ENCODE measurements at regions not wholly inside any gene's neighbourhood (a gene's known extent, or its start where the extent isn't known, plus 50 kb on each side); places are given as distances from the start of the nearest gene placed in this dataset.
"Not testable (repeated sequence)": the region's sequence is repeated elsewhere in the genome, so short reads cannot be mapped to it uniquely, and the experiment has no call there.

DNA sequence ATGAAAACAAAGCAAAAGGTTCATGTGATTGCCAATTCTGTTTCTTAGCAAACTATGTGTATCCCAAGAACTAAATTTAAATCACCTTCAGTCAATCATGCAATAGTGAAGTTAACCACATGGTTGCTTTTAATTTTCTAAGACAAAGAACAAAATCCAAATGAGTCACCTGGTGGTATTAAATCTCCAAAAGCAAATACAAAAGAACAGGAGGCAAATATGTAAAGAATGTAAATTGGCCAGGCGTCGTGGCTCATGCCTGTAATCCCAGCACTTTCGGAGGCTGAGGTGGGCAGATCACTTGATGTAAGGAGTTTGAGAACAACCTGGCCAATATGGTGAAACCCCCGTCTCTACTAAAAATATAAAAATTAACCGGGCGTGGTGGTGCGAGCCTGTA is 54.2 kb upstream of the PIK3R4 start:
- Histone ChIP-seq H3K9me3 (ENCODE audit: control insufficient read depth in 2 of 2, low read length in 2 of 2) (no peaks in the 10 kb centered on the region), H3K27me3 (ENCODE audit: control insufficient read depth in 1 of 2, insufficient read depth in 2 of 2, low read length in 2 of 2) (no peaks in the 10 kb centered on the region), H3K4me1 (ENCODE audit: control insufficient read depth, insufficient read depth, low read length) (no peaks in the 10 kb centered on the region), H3K4me3 (ENCODE audit: low read length in 2 of 2) (no peak overlapping the region), H3K36me3 (ENCODE audit: control insufficient read depth in 2 of 2, insufficient read depth in 2 of 2, low read length in 2 of 2) (no peaks in the 10 kb centered on the region), H3K27ac (ENCODE audit: low read length) (no peak overlapping the region), H3K9ac (ENCODE audit: low read length in 2 of 2) (no peak overlapping the region)

DNA sequence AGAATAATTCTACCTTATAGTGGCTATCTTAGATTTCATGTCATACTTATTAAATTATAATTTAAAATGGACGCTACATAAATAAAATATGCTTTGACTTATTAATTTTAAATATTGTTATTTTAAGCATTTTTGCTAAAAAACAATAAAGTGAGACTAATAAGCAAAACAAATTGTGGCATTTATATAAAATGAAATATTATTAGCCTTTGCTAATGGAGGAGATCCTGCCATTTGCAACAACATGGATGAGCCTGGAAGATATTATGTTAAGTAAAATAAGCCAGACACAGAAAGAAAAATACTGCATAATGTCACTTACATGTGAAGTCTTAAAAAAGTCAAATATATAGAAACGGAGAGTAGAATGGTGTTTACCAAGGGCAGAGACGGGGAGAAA is 54.8 kb upstream of the PIK3R4 start:
- no peaks in the 10 kb centered on the region for H3K36me3 ChIP-seq (ENCODE audit: control insufficient read depth in 2 of 2, insufficient read depth in 2 of 2, low read length in 2 of 2)
- no peaks in the 10 kb centered on the region for H3K27me3 ChIP-seq (ENCODE audit: control insufficient read depth in 1 of 2, insufficient read depth in 2 of 2, low read length in 2 of 2)
- no peaks in the 10 kb centered on the region for H3K4me1 ChIP-seq (ENCODE audit: control insufficient read depth, insufficient read depth, low read length)
- no peak overlapping the region for H3K4me3 ChIP-seq (ENCODE audit: low read length in 2 of 2)
- H3K27ac ChIP-seq (ENCODE audit: low read length) = no peak overlapping the region
- H3K9me3 ChIP-seq (ENCODE audit: control insufficient read depth in 2 of 2, low read length in 2 of 2) = no peaks in the 10 kb centered on the region
- no peak overlapping the region for H3K9ac ChIP-seq (ENCODE audit: low read length in 2 of 2)

DNA sequence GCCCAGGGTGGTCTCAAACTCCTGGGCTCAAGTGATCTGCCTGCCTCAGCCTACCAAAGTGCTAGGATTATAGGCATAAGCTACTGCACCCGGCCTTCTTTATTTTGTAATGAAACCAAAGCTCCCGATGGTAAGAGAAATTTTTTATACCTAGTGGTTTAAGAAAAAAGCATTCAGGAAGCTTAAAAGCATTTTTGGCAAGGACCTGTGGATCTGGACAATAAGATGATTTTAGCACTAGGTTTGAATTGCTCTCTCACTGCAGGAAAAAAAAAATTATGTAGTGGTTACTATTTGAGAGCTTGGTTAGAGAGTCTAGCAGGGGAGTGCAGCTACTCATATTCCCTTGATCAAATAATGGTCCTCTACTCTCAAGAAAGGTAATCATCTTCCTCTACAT is 64.9 kb upstream of the PIK3R4 start:
- Histone ChIP-seq H3K9me3 (ENCODE audit: control insufficient read depth in 2 of 2, low read length in 2 of 2) (no peaks in the 10 kb centered on the region), H3K27me3 (ENCODE audit: control insufficient read depth in 1 of 2, insufficient read depth in 2 of 2, low read length in 2 of 2) (no peaks in the 10 kb centered on the region), H3K27ac (ENCODE audit: low read length) (peak overlapping the region; percentile 25), H3K4me3 (ENCODE audit: low read length in 2 of 2) (no peak overlapping the region), H3K9ac (ENCODE audit: low read length in 2 of 2) (no peak overlapping the region), H3K36me3 (ENCODE audit: control insufficient read depth in 2 of 2, insufficient read depth in 2 of 2, low read length in 2 of 2) (no peaks in the 10 kb centered on the region), H3K4me1 (ENCODE audit: control insufficient read depth, insufficient read depth, low read length) (peaks cover 4% of the 10 kb centered on the region)

DNA sequence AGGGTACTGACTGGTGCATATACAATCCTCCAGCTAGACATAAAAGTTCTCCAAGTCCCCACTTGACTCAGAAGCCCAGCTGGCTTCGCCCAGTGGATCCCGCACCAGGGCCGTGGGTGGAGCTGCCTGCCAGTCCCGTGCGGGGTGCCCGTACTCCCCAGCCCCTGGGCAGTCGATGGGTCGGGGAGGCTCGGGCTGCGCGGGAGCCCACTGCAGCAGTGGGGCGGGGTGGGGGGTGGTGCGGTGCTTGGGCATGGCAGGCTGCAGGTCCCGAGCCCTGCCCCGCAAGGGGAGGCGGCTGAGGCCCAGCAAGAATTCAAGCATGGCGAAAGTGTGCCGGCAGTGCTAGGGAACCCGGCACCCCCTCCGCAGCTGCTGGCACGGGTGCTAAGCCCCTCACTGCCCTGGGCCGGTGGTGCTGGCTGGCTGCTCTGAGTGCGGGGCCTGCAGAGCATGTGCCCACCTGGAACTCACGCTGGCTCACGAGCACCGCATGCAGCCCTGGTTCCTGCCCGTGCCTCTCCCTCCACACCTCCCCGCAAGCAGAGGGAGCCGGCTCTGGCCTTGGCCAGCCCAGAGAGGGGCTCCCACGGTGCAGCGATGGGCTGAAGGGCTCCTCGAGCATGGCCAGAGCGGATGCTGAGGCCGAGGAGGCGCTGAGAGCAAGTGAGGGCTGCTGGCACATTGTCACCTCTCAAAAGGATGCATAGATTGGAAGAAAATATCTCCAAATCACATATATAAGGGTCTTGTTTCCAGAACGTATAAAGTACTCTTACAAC is 68.3 kb upstream of the PIK3R4 start:
- Histone ChIP-seq H3K4me3 (ENCODE audit: low read length in 2 of 2) (no peak overlapping the region), H3K9me3 (ENCODE audit: control insufficient read depth in 2 of 2, low read length in 2 of 2) (no peaks in the 10 kb centered on the region), H3K36me3 (ENCODE audit: control insufficient read depth in 2 of 2, insufficient read depth in 2 of 2, low read length in 2 of 2) (no peaks in the 10 kb centered on the region), H3K4me1 (ENCODE audit: control insufficient read depth, insufficient read depth, low read length) (peaks cover 17% of the 10 kb centered on the region), H3K9ac (ENCODE audit: low read length in 2 of 2) (no peak overlapping the region), H3K27me3 (ENCODE audit: control insufficient read depth in 1 of 2, insufficient read depth in 2 of 2, low read length in 2 of 2) (no peaks in the 10 kb centered on the region), H3K27ac (ENCODE audit: low read length) (no peak overlapping the region)

DNA sequence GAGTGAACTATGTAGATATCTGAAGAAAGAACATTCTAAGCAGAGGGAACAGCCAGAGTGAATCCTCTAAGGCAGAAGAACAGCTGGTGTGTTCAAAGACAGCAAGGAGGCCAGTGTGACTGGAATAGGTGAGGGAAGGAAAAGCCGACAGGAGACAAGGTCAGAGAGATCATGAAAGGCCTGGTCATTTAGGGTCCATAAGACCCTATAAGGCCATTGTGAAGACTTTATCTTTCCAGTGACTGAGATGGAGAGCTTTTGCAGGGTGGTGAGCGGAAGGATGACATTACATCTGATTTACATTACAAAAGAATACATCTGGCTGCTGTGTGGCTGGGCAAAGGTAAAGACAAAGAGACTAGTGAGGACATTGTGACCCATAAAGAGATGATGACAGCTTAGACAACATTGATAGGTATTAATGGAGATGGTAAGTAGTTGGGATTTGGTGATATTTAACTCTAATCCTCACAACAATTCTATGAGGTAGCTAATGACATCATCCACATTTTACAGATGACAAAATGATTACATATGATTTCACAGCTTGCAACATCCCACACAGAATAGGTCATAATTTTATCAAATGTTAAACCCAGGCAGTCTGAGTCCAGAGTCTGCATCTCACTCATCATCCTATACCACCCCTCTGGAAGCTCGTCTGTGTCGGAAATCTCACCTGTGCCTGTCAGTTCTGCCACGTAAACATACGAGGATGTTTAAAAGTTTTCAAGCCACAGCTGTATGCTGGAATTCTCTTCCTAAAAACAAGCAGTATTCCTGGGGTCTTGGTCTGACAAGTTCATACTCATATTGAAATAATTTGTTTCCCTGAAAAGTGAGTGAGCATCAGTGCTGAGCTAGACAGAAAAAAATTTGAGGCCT is 70.2 kb upstream of the PIK3R4 start:
- no peak overlapping the region for H3K4me3 ChIP-seq (ENCODE audit: low read length in 2 of 2)
- H3K9ac ChIP-seq (ENCODE audit: low read length in 2 of 2) = no peak overlapping the region
- H3K4me1 ChIP-seq (ENCODE audit: control insufficient read depth, insufficient read depth, low read length) = peaks cover 16% of the 10 kb centered on the region
- no peaks in the 10 kb centered on the region for H3K9me3 ChIP-seq (ENCODE audit: control insufficient read depth in 2 of 2, low read length in 2 of 2)
- H3K36me3 ChIP-seq (ENCODE audit: control insufficient read depth in 2 of 2, insufficient read depth in 2 of 2, low read length in 2 of 2) = no peaks in the 10 kb centered on the region
- peak overlapping the region; percentile 0 for H3K27ac ChIP-seq (ENCODE audit: low read length)
- no peaks in the 10 kb centered on the region for H3K27me3 ChIP-seq (ENCODE audit: control insufficient read depth in 1 of 2, insufficient read depth in 2 of 2, low read length in 2 of 2)

DNA sequence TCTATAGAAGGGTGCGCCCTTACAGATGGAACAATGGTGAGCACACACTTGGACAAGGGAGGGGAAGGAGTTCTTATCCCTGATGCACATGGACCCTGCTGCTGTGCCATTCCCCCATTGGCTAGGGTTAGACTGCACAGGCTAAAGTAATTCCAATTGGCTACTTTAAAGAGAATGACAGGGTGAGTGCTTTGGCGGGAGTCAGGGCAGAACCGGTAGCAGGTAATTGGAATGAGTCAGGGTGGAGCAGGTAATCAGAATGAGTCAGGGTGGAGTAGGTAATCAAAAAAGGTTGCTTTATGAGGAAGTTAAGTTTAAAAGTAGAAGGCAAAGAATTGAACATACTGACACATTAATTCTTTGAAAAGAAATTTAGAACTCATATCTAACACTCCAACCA is 71.4 kb upstream of the PIK3R4 start:
- H3K4me1 ChIP-seq (ENCODE audit: control insufficient read depth, insufficient read depth, low read length) = peaks cover 16% of the 10 kb centered on the region
- H3K4me3 ChIP-seq (ENCODE audit: low read length in 2 of 2); H3K27me3 ChIP-seq (ENCODE audit: control insufficient read depth in 1 of 2, insufficient read depth in 2 of 2, low read length in 2 of 2); H3K9me3 ChIP-seq (ENCODE audit: control insufficient read depth in 2 of 2, low read length in 2 of 2); H3K9ac ChIP-seq (ENCODE audit: low read length in 2 of 2); H3K36me3 ChIP-seq (ENCODE audit: control insufficient read depth in 2 of 2, insufficient read depth in 2 of 2, low read length in 2 of 2): not testable (repeated sequence)
- H3K27ac ChIP-seq (ENCODE audit: low read length) = peak overlapping the region; percentile 37

DNA sequence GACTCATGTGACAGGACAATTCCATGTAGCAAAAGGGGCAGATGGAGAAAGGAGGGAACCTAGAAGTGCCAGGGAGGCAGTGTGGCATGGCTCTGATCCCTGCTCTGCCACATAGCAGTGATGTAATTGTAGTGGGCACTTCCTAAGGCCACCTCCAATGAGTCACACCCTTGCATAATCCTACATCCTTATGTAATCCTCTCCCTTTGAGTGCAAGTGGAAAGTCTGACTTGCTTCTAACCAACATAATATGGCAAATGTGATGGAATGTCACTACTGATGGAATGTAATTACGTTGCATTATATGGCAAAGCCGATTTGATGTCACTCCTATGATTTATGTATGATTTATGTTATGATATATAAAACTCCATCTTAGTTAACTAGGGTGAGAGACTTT is 72.9 kb upstream of the ATP2C1 start:
- Histone ChIP-seq H3K4me1 (ENCODE audit: control insufficient read depth, insufficient read depth, low read length) (peaks cover 27% of the 10 kb centered on the region), H3K9me3 (ENCODE audit: control insufficient read depth in 2 of 2, low read length in 2 of 2) (no peaks in the 10 kb centered on the region), H3K27ac (ENCODE audit: low read length) (peak overlapping the region; percentile 77), H3K4me3 (ENCODE audit: low read length in 2 of 2) (no peak overlapping the region), H3K27me3 (ENCODE audit: control insufficient read depth in 1 of 2, insufficient read depth in 2 of 2, low read length in 2 of 2) (no peaks in the 10 kb centered on the region), H3K9ac (ENCODE audit: low read length in 2 of 2) (no peak overlapping the region), H3K36me3 (ENCODE audit: control insufficient read depth in 2 of 2, insufficient read depth in 2 of 2, low read length in 2 of 2) (no peaks in the 10 kb centered on the region)

DNA sequence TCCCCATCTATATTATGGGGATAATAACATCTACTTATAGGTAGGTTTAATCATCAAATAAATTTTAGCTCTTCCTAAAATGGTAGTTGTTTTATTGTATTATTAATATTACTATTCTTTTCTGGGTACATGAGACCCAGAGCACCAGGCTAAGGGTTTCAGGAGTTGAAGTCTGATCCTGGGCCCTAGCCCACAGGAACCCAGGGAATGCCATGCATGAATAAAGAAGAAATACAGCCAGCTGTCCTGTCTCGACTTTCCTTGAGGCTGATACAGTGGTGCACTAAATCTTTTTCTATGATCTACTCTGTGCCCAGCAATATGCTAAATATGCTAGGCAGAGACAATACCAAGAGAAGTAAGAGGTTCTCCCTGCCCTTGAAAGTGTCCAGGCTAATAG is 72.1 kb upstream of the ATP2C1 start:
- Histone ChIP-seq H3K27ac (ENCODE audit: low read length) (peak overlapping the region; percentile 77), H3K4me1 (ENCODE audit: control insufficient read depth, insufficient read depth, low read length) (peaks cover 27% of the 10 kb centered on the region), H3K4me3 (ENCODE audit: low read length in 2 of 2) (no peak overlapping the region), H3K9me3 (ENCODE audit: control insufficient read depth in 2 of 2, low read length in 2 of 2) (no peaks in the 10 kb centered on the region), H3K27me3 (ENCODE audit: control insufficient read depth in 1 of 2, insufficient read depth in 2 of 2, low read length in 2 of 2) (no peaks in the 10 kb centered on the region), H3K36me3 (ENCODE audit: control insufficient read depth in 2 of 2, insufficient read depth in 2 of 2, low read length in 2 of 2) (no peaks in the 10 kb centered on the region), H3K9ac (ENCODE audit: low read length in 2 of 2) (no peak overlapping the region)

DNA sequence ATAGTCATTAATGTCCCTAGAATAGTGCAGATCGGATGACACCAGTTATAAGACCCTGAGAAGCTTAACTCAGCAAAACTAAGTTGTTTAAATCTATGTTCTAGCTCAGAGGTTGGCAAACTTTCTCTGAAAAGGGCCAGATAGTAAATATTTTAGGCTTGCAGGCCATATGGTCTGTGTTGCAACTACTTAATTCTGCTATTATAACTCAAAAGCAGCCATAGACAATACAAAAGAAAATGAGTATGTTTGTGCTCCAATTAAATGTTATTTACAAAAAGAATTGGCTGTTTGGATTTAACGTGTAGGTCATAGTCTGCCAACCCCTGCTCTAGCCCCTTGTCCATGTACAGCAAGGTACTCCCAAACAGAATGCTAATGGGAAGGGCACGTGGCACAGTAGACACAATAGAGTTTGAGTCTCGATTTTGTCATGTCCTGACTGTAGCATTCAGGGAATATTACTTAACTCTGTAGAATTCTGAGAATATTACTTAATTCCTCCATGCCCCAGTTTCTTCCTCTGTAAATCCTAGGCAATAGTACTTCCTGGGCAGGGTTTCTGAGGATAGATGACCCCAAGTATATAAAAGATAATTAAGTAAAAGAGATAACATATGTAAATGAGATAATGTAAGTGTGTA is 70.5 kb upstream of the ATP2C1 start:
- Histone ChIP-seq H3K27ac (ENCODE audit: low read length) (peak overlapping the region; percentile 11), H3K9me3 (ENCODE audit: control insufficient read depth in 2 of 2, low read length in 2 of 2) (no peaks in the 10 kb centered on the region), H3K36me3 (ENCODE audit: control insufficient read depth in 2 of 2, insufficient read depth in 2 of 2, low read length in 2 of 2) (no peaks in the 10 kb centered on the region), H3K9ac (ENCODE audit: low read length in 2 of 2) (no peak overlapping the region), H3K4me3 (ENCODE audit: low read length in 2 of 2) (no peak overlapping the region), H3K4me1 (ENCODE audit: control insufficient read depth, insufficient read depth, low read length) (peaks cover 23% of the 10 kb centered on the region), H3K27me3 (ENCODE audit: control insufficient read depth in 1 of 2, insufficient read depth in 2 of 2, low read length in 2 of 2) (no peaks in the 10 kb centered on the region)

DNA sequence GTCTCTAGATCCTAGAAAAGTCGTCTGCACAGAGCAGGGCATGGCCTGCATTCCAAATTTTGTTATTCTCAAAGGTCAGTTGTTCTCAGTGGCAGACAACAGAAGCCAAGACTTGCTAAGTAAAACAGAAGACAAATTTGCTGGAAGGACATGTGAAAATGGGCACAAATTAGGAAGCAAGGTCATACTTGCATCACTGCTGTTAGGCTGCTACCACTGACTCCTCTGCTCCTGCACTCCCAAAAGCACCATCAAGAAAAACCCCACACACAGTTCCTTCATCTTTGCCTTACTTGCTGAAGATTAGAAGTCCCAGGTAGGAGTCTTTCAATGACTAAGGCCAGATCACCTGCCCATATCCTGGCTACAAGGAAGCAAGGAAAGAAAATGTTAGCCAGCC is 69.9 kb upstream of the ATP2C1 start:
- Histone ChIP-seq H3K4me1 (ENCODE audit: control insufficient read depth, insufficient read depth, low read length) (peaks cover 22% of the 10 kb centered on the region), H3K9ac (ENCODE audit: low read length in 2 of 2) (no peak overlapping the region), H3K36me3 (ENCODE audit: control insufficient read depth in 2 of 2, insufficient read depth in 2 of 2, low read length in 2 of 2) (no peaks in the 10 kb centered on the region), H3K27ac (ENCODE audit: low read length) (no peak overlapping the region), H3K4me3 (ENCODE audit: low read length in 2 of 2) (no peak overlapping the region), H3K27me3 (ENCODE audit: control insufficient read depth in 1 of 2, insufficient read depth in 2 of 2, low read length in 2 of 2) (no peaks in the 10 kb centered on the region), H3K9me3 (ENCODE audit: control insufficient read depth in 2 of 2, low read length in 2 of 2) (no peaks in the 10 kb centered on the region)
